Jurkat, Clone E6-1 (cell line): ENCODE measurements at regions not wholly inside any gene's neighbourhood (a gene's known extent, or its start where the extent isn't known, plus 50 kb on each side); places are given as distances from the start of the nearest gene placed in this dataset.

ENCODE experiments used
- DNase-seq: peaks from one replicate; pipeline ENCODE4 v3.0.0-alpha.2; 2011; ENCODE audit warnings: low read depth, low spot score
- H3K4me3 ChIP-seq: 2 replicates; pipeline ENCODE4 v1.5.1; 2011; ENCODE audit warnings: mild to moderate bottlenecking, low read length, control low read depth, moderate library complexity

DNA sequence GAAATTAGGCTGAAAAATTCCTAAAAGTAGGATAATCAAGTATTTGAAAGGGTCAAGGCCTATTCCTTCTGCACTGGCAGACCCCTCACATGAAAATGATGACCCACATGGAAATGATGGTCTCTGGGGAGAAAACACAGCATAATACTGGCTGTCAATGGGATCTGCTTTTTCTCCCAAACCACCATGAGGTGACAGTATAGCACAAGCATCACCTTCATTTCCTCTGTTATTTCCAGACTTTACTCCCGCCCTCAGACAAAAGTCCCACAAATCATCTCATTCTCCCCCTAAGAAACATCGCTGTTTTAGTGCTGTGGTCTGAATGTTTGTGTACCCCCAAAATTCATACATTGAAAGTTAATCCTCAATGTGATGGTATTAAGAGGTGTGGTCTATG is 161.0 kb downstream of the RSL24D1 start:
- no peak for DNase-seq
- no peak overlapping the region for H3K4me3 ChIP-seq

GRCh38 chr15:55033574-55033973 is 163.2 kb downstream of the RSL24D1 start:
- no peak for DNase-seq
- no peak overlapping the region for H3K4me3 ChIP-seq

- DNase-seq, result no peak
- no peak overlapping the region for H3K4me3 ChIP-seq
These were observed 165.0 kb downstream of the RSL24D1 start for GRCh38 chr15:55031727-55032126.

- DNase-seq, result no peak
- no peak overlapping the region for H3K4me3 ChIP-seq
These were observed 170.4 kb downstream of the RSL24D1 start for GRCh38 chr15:55026381-55026780.

- no peak overlapping the region for H3K4me3 ChIP-seq
- no peak for DNase-seq
These were observed 179.1 kb downstream of the RSL24D1 start for GRCh38 chr15:55017635-55018034.

DNA sequence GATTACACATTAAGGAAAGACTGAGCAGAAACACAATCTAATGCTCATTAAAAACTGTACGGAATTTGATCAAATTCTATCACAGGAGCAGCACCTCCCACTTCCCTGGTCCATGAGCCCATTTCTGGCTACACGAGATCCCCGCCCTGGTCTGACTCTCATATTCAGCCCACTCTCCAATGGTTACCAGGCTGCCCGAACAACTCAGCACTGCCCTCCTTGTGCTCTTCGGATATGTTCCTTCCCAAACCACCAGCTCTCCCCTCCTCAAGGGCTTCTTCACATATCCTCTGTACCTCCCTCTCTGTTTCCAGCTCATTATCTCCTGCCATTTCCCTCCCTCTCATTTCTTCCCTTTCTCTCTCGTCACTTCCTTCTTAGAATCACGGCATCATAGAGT is 180.5 kb downstream of the RSL24D1 start:
- DNase-seq, result no peak
- no peak overlapping the region for H3K4me3 ChIP-seq

DNA sequence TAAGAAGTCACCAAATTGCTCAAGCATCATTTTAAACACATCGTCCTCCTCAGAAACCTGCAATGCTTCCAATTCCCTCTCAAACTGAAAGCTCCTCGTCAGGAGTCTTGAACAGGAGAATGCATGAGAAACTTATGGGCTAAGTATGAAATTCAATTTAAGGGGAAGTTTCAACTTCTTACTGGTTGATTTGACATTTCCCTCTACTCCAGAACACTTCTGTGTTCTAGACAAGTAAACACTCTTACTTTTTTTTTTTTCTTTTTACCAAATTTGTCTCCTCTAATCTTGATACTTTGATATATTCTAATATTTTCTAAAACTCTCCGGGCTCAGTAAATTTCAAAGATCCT is 181.7 kb downstream of the RSL24D1 start:
- no peak for DNase-seq
- H3K4me3 ChIP-seq, result no peak overlapping the region

GRCh38 chr15:55014391-55015092 is 182.2 kb downstream of the RSL24D1 start:
- H3K4me3 ChIP-seq, result no peak overlapping the region
- DNase-seq, result no peak

- no peak for DNase-seq
- no peak overlapping the region for H3K4me3 ChIP-seq
These were observed 188.3 kb downstream of the RSL24D1 start for GRCh38 chr15:55008421-55008820.

DNA sequence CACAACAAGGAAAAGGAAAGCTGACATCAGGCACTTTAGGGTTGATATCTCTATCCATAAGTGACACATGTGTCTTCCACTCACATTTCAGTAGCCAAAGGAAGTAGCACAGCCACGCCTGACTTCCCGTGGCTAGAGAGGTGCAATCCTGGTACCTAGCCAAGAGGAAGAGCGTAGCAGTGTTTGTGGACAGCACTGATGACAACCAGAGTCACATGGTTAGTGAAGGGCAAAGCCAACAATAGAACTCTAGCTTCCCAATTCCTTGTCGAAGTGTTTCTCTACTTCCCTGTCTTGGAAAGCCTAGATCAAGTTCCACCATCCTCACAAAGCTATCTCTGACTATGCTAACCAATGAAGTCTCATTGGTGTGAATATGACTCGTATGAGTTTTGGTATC is 189.2 kb downstream of the RSL24D1 start:
- no peak for DNase-seq
- no peak overlapping the region for H3K4me3 ChIP-seq

DNA sequence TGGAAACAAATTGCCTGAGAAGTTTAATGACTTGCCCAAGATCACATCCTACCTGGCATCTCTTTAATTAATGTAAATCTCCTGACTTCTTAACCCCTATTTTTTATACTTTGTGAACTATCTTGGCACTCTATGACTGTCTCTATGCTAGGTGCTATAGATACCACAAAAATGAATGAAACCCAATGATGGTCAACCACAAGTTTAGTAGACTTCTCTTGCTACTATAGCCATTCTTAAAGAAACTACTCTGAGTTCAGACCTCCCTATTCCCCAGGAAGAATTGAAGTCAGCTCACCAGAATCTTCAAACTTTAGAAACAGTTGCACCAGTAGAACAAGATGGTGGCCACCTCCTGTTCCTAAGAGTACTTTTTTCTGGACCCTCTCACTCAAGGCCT is 191.1 kb downstream of the RSL24D1 start:
- no peak for DNase-seq
- H3K4me3 ChIP-seq, result no peak overlapping the region

DNA sequence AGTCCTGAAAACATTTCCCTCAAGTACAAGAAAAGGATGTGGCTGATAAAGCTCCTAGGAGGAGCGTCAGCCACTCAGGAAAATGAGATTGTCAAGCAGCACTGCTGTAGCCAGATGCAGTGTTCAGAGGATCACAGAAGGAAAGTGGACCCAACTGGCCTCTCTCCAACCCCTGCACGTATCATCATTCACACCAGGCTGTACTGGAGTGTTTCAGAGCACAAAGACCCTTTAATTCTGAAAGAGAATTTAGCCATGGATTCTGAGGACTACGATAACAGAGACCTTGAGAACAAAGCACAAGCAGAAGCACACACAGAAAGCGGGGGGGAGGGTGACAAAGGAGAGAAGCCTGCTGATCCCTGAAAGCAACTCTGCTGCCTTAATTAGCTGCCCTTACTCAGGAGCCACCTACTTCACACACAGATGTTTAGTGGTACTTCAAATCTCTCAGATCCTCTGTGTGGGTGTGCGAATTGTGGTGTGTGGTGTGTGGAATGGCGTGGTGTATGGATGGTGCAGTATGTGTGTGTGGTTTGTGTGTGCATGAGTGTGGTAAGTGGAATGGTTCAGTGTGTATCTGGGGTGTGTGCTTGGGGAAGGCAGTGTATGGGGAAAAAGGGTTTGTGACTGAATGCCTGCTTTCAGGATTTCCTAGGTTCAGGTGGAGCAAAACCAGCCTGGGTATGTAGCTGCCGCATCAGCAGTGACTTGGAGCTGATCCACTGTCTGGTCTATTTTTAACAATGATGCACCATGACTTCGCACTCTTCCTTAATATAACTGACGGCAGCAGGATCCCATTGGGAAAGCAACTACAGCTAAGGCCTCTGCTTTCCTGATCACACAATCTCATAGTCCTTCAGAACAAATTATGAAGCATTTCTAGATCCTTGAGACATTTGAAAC is 192.5 kb downstream of the RSL24D1 start:
- DNase-seq, result no peak
- no peak overlapping the region for H3K4me3 ChIP-seq

- DNase-seq, result no peak
- no peak overlapping the region for H3K4me3 ChIP-seq
These were observed 198.1 kb downstream of the RSL24D1 start for GRCh38 chr15:54998661-54999060.

GRCh38 chr15:54990793-54991192 is 205.9 kb downstream of the RSL24D1 start:
- H3K4me3 ChIP-seq, result no peak overlapping the region
- no peak for DNase-seq

- H3K4me3 ChIP-seq, result no peak overlapping the region
- DNase-seq, result no peak
These were observed 208.9 kb downstream of the RSL24D1 start for GRCh38 chr15:54987881-54988280.

- DNase-seq, result no peak
- no peak overlapping the region for H3K4me3 ChIP-seq
These were observed 216.8 kb downstream of the RSL24D1 start for GRCh38 chr15:54979964-54980363.

- H3K4me3 ChIP-seq, result no peak overlapping the region
- no peak for DNase-seq
These were observed 234.1 kb downstream of the RSL24D1 start for GRCh38 chr15:54962637-54963036.

DNA sequence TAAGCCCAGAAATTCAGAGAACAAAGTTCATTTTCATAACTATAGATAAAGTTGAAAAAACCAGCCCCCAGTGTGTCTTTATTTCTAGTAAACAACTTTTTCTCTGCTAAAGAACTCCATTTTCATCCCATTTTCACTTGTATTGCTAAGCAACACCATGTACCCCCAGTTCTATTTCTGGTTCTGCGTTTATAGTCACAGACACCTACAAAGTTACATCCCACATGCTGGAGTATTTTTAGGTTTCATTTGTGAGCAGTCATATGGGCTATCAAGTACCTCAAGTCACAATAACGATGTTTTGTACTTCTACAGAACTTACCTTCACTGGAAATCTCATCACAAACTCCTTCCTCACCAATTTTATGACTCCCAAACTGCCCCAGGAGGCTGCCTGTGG is 236.5 kb downstream of the RSL24D1 start:
- no peak for DNase-seq
- no peak overlapping the region for H3K4me3 ChIP-seq

DNA sequence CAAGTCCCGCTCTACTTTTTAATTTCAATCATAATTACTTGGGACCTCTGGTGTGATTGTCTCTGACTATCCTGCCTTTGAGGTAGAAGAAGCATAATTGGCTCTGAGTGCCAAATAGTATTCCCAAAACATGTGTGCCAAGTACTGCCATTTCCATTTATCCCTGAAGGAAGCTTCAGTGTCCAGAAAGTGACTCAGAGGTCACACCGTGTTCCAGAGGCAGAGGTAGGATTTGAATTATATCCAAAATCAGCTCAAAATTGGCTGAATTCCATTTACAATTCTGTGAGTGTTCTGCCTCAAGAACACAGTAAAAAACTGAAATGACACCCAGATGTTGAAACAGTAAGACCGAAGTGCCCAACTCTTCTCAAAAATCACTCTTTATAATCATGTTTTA is 255.3 kb downstream of the RSL24D1 start:
- H3K4me3 ChIP-seq, result no peak overlapping the region
- no peak for DNase-seq

DNA sequence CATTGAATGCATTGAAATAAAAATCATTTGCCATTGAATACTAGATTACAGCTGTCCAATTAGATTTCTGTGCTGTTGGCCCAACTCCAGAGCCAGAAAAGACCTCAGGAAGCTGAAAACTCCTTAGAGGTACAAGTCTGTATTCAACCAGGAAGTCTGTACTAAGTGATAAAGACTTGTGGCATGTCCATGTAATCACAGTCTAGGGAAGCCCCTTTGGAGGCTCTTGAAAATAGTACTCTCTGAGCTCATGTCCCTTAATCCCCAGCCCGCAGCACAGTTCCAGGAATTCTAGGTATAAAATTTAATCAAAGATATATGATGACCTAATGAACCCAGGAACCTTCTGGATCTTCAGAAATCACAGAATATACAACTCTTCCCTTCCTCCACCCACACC is 279.4 kb downstream of the RSL24D1 start:
- DNase-seq, result no peak
- no peak overlapping the region for H3K4me3 ChIP-seq

GRCh38 chr15:54915380-54915779 is 281.4 kb downstream of the RSL24D1 start:
- no peak for DNase-seq
- H3K4me3 ChIP-seq, result no peak overlapping the region
